SK-N-SH (cell line): ENCODE measurements at regions not wholly inside any gene's neighbourhood (a gene's known extent, or its start where the extent isn't known, plus 50 kb on each side); places are given as distances from the start of the nearest gene placed in this dataset.

ENCODE experiments used
- CTCF ChIA-PET: fragments of 300-600, 350-600 bp; formaldehyde crosslinking; extraction: SDS; loops from one replicate; lab custom pipeline; 2021; lab: Yijun Ruan, JAX
- POLR2A ChIA-PET: fragments of 350-600 bp; sonication (Branson Sonifier 250); formaldehyde crosslinking; extraction: SDS; loops from one replicate; lab custom pipeline; 2020; ENCODE audit warnings: antibody characterized with exemption, inconsistent platforms; lab: Yijun Ruan, JAX
- DNase-seq: peaks from one replicate; pipeline ENCODE4 v3.0.0; 2012
- H2AFZ ChIP-seq: fragments of 200-600 bp; sonication (generic); 2 replicates; pipeline ENCODE4 v1.8.1; 2016; ENCODE audit warnings: antibody characterized with exemption, mild to moderate bottlenecking, low read depth
- H3F3A ChIP-seq: fragments of 200-600 bp; sonication (generic); replicated peaks from 2 replicates; pipeline ENCODE3; 2016; ENCODE audit warnings: antibody characterized with exemption, mild to moderate bottlenecking; ENCODE audit not compliant: insufficient read depth
- H3K27ac ChIP-seq, 2 experiments: fragments of 200-500 bp in 1 of 2; fragments of 200-600 bp in 1 of 2; sonication (Bioruptor generic) in 1 of 2; sonication (generic), shearing (Covaris generic) in 1 of 2; 2 replicates each; pipeline versions ENCODE4 v1.5.1 to v1.6.1; 2014 to 2016; ENCODE audit warnings: low read depth in 2 of 2, inconsistent platforms in 1 of 2, low read length in 1 of 2, mild to moderate bottlenecking in 1 of 2, mixed read lengths in 1 of 2
- H3K27me3 ChIP-seq: fragments of 200-600 bp; sonication (generic), shearing (Covaris generic); 2 replicates; pipeline ENCODE4 v1.6.1; 2016; ENCODE audit warnings: mixed run types; ENCODE audit not compliant: insufficient read depth
- H3K36me3 ChIP-seq, 2 experiments: fragments of 200-500 bp in 1 of 2; fragments of 200-600 bp in 1 of 2; sonication (Bioruptor generic) in 1 of 2; sonication (generic) in 1 of 2; replicated peaks in 1 of 2; 2 replicates each; pipeline versions ENCODE3 to v1.5.1; 2014 to 2016; ENCODE audit warnings: low read length in 1 of 2, mild to moderate bottlenecking in 1 of 2; ENCODE audit not compliant: insufficient read depth in 2 of 2, control insufficient read depth in 1 of 2
- H3K4me1 ChIP-seq, 2 experiments: fragments of 200-500 bp in 1 of 2; fragments of 200-600 bp in 1 of 2; sonication (Bioruptor generic) in 1 of 2; sonication (generic), shearing (Covaris generic) in 1 of 2; 2 replicates each; pipeline versions ENCODE4 v1.5.1 to v1.6.1; 2014 to 2016; ENCODE audit warnings: low read depth in 1 of 2, low read length in 1 of 2, mixed run types in 1 of 2; ENCODE audit not compliant: insufficient read depth in 2 of 2, control insufficient read depth in 1 of 2
- H3K4me2 ChIP-seq: fragments of 200-600 bp; sonication (generic), shearing (Covaris generic); 2 replicates; pipeline ENCODE4 v1.6.1; 2017; ENCODE audit warnings: mixed run types
- H3K4me3 ChIP-seq, 2 experiments: fragments of 200-500 bp in 1 of 2; fragments of 200-600 bp in 1 of 2; sonication (Bioruptor generic) in 1 of 2; sonication (generic), shearing (Covaris generic) in 1 of 2; 2 replicates each; pipeline versions ENCODE4 v1.5.1 to v1.8.1; 2014 to 2016; ENCODE audit warnings: low read depth in 2 of 2, inconsistent platforms in 1 of 2, low read length in 1 of 2, mild to moderate bottlenecking in 1 of 2, mixed read lengths in 1 of 2, moderate library complexity in 1 of 2
- H3K79me2 ChIP-seq: fragments of 200-600 bp; sonication (generic); 2 replicates; pipeline ENCODE4 v1.8.1; 2017; ENCODE audit warnings: mild to moderate bottlenecking; ENCODE audit not compliant: insufficient read depth
- H3K9ac ChIP-seq: fragments of 200-600 bp; sonication (generic); 2 replicates; pipeline ENCODE4 v1.6.1; 2017; ENCODE audit warnings: mixed run types
- H3K9me2 ChIP-seq: fragments of 200-600 bp; sonication (generic); 2 replicates; pipeline ENCODE4 v1.6.1; 2017; ENCODE audit warnings: mixed run types
- H3K9me3 ChIP-seq: fragments of 200-600 bp; sonication (generic); 2 replicates; pipeline ENCODE4 v1.6.1; 2017; ENCODE audit warnings: mixed run types, mild to moderate bottlenecking, moderate library complexity
- H4K20me1 ChIP-seq: fragments of 200-600 bp; sonication (generic); 2 replicates; pipeline ENCODE4 v1.6.1; 2017; ENCODE audit warnings: mild to moderate bottlenecking, mixed run types; ENCODE audit not compliant: insufficient read depth
- CHD2 ChIP-seq: fragments of 150-350 bp; IDR thresholded peaks from 2 replicates; pipeline ENCODE4 v1.6.1; 2018; ENCODE audit warnings: low read length; ENCODE audit not compliant: partially characterized antibody
- CTCF ChIP-seq: fragments of 200-600 bp; sonication (generic); IDR thresholded peaks from 2 replicates; pipeline ENCODE4 v1.6.1; 2017; ENCODE audit warnings: antibody characterized with exemption, mild to moderate bottlenecking, moderate library complexity
- ELF1 ChIP-seq: IDR thresholded peaks from 2 replicates; pipeline ENCODE4 v1.4.0; 2012
- FOSL2 ChIP-seq: IDR thresholded peaks from 2 replicates; pipeline ENCODE4 v1.4.0; 2012; ENCODE audit warnings: low read depth, mild to moderate bottlenecking, moderate library complexity, borderline replicate concordance
- FOXJ3 ChIP-seq: sonication (generic); formaldehyde crosslinking; IDR thresholded peaks from 2 replicates; pipeline ENCODE4 v1.5.1; 2020; ENCODE audit warnings: mild to moderate bottlenecking, missing genetic modification reagents
- FOXM1 ChIP-seq: IDR thresholded peaks from 2 replicates; pipeline ENCODE4 v1.4.0; 2012; ENCODE audit warnings: low read depth, mild to moderate bottlenecking
- GABPA ChIP-seq: IDR thresholded peaks from 2 replicates; pipeline ENCODE4 v1.4.0; 2012; ENCODE audit warnings: low read depth, mild to moderate bottlenecking
- GATA2 ChIP-seq: sonication (generic); formaldehyde crosslinking; IDR thresholded peaks from 2 replicates; pipeline ENCODE4 v1.5.0; 2020; ENCODE audit warnings: mild to moderate bottlenecking, missing genetic modification reagents
- MAX ChIP-seq: IDR thresholded peaks from 2 replicates; pipeline ENCODE4 v1.4.0; 2012; ENCODE audit warnings: low read depth
- MXI1 ChIP-seq: IDR thresholded peaks from 2 replicates; pipeline ENCODE4 v1.6.1; 2012; ENCODE audit warnings: mild to moderate bottlenecking, low read depth, low read length, improper control_type of control experiment
- NFIC ChIP-seq: IDR thresholded peaks from 2 replicates; pipeline ENCODE4 v1.4.0; 2012; ENCODE audit warnings: borderline replicate concordance
- NRF1 ChIP-seq: IDR thresholded peaks from 2 replicates; pipeline ENCODE4 v1.6.1; 2012; ENCODE audit warnings: low read depth, mild to moderate bottlenecking, low read length
- PBX3 ChIP-seq: IDR thresholded peaks from 2 replicates; pipeline ENCODE4; 2012
- POLR2AphosphoS5 ChIP-seq: IDR thresholded peaks from 2 replicates; pipeline ENCODE4 v1.6.1; 2012; ENCODE audit warnings: low read depth, low read length
- RFX5 ChIP-seq: IDR thresholded peaks from 2 replicates; pipeline ENCODE4 v1.6.1; 2012; ENCODE audit warnings: mild to moderate bottlenecking, improper control_type of control experiment, low read length
- RXRA ChIP-seq: IDR thresholded peaks from 2 replicates; pipeline ENCODE4 v1.4.0; 2012; ENCODE audit warnings: low read depth, mild to moderate bottlenecking, borderline replicate concordance
- SMC3 ChIP-seq: IDR thresholded peaks from 2 replicates; pipeline ENCODE4 v1.6.1; 2012; ENCODE audit warnings: low read depth, low read length, improper control_type of control experiment
- TAF1 ChIP-seq: IDR thresholded peaks from 2 replicates; pipeline ENCODE4 v1.6.1; 2012; ENCODE audit warnings: low read depth, mild to moderate bottlenecking, low read length, moderate library complexity, borderline replicate concordance
- TEAD4 ChIP-seq: IDR thresholded peaks from 2 replicates; pipeline ENCODE4 v1.4.0; 2012; ENCODE audit warnings: mild to moderate bottlenecking, borderline replicate concordance; ENCODE audit not compliant: insufficient read depth
- USF1 ChIP-seq: IDR thresholded peaks from 2 replicates; pipeline ENCODE4 v1.4.0; 2012; ENCODE audit warnings: low read depth, borderline replicate concordance
- USF2 ChIP-seq: fragments of 150-350 bp; IDR thresholded peaks from 2 replicates; pipeline ENCODE4 v1.6.1; 2017; ENCODE audit warnings: antibody characterized with exemption, low read length, low read depth, borderline replicate concordance
- ZBTB33 ChIP-seq: IDR thresholded peaks from 2 replicates; pipeline ENCODE4 v1.4.0; 2012; ENCODE audit warnings: low read depth, borderline replicate concordance
- WGBS: methylation state at CpG from one replicate; pipeline ENCODE4 v1.1.6; 2017; ENCODE audit warnings: low lambda C conversion rate; 5-methylcytosine and 5-hydroxymethylcytosine counted together

GRCh38 chr7:9125246-9125645 lies 691.8 kb downstream of the NXPH1 start:
- Histone ChIP-seq H3K9me2 (no peaks in the 10 kb centered on the region), H3K9me3 (peaks cover 6% of the 10 kb centered on the region; the same call in 1 of the 2 replicates), H2AFZ (no peak overlapping the region)
- TF ChIP-seq ELF1 (no peak), POLR2AphosphoS5 (no peak), RFX5 (no peak), FOSL2 (no peak), CHD2 (no peak), GATA2 (CRISPR knock-in tag) (no peak), PBX3 (no peak), TEAD4 (no peak), USF1 (no peak), MXI1 (no peak), GABPA (no peak), SMC3 (no peak), CTCF (no peak), NRF1 (no peak), RXRA (no peak), TAF1 (no peak), NFIC (no peak)
- TF ChIP-seq, all 33 proteins: peak for 0
- no peaks in the 10 kb centered on the region for H3F3A ChIP-seq
- no peak overlapping the region for H3K4me2 ChIP-seq
- H3K36me3 ChIP-seq: no peaks in the 10 kb centered on the region
- H4K20me1 ChIP-seq: no peaks in the 10 kb centered on the region
- H3K79me2 ChIP-seq: no peaks in the 10 kb centered on the region
- DNase-seq: no peak
- H3K4me1 ChIP-seq: no peaks in the 10 kb centered on the region; a peak in 1 of 4 replicates
- CTCF ChIA-PET: no interaction called here
- H3K9ac ChIP-seq: no peak overlapping the region
- H3K4me3 ChIP-seq: no peak overlapping the region
- POLR2A ChIA-PET: no interaction called here
- H3K27ac ChIP-seq: no peak overlapping the region
- H3K27me3 ChIP-seq: no peaks in the 10 kb centered on the region

GRCh38 chr7:9127901-9128300 lies 694.5 kb downstream of the NXPH1 start:
- peaks cover 6% of the 10 kb centered on the region; the same call in 1 of the 2 replicates for H3K9me3 ChIP-seq
- POLR2A ChIA-PET: no interaction called here
- CTCF ChIA-PET: no interaction called here
- TF ChIP-seq SMC3: no peak
- no peak for TF ChIP-seq ZBTB33
- TF ChIP-seq MAX: no peak
- no peak for TF ChIP-seq FOXM1
- TF ChIP-seq USF2: no peak
- TF ChIP-seq FOXJ3 (CRISPR knock-in tag): no peak

More at GRCh38 chr7:9127901-9128300, 694.5 kb downstream of the NXPH1 start:
- H3K79me2 ChIP-seq: no peaks in the 10 kb centered on the region
- H3K36me3 ChIP-seq: no peaks in the 10 kb centered on the region
- H3K27me3 ChIP-seq: no peaks in the 10 kb centered on the region
- H2AFZ ChIP-seq: no peak overlapping the region
- H3F3A ChIP-seq: no peaks in the 10 kb centered on the region
- no peak overlapping the region for H3K9ac ChIP-seq
- no peak overlapping the region for H3K4me3 ChIP-seq
- no peak overlapping the region for H3K4me2 ChIP-seq
- H3K4me1 ChIP-seq: no peaks in the 10 kb centered on the region; a peak in 1 of 4 replicates
- no peaks in the 10 kb centered on the region for H4K20me1 ChIP-seq
- 57% methylated on average over 5 of the region's 5 CpGs for WGBS
- DNase-seq: no peak
- H3K27ac ChIP-seq: no peak overlapping the region
- no peaks in the 10 kb centered on the region for H3K9me2 ChIP-seq
